ENCODE measurements at regions not wholly inside any gene's neighbourhood (a gene's known extent, or its start where the extent isn't known, plus 50 kb on each side); places are given as distances from the start of the nearest gene placed in this dataset.

DNA sequence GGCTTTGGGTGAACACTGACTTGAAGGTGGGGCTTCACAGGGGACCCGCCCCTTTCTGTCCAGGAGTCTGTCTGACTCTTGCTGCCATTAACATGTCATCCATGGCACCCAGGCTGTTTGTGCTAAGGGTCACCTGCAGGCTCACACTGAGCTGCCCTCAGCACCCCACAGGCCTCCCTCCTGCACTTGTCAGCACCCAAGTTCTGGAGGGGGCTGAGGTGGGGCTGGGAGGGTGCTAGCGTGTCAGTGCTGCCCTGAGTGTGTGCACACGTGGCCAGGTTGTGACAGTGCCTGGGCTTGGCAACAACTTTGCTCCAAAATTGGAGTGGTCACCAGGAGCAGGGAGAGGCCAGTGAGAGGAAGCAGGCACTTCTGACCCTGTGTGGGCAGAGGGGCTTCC is 963.2 kb downstream of the TRHDE start:
- Histone ChIP-seq H3K4me3 (no peak overlapping the region), H3K9me3 (no peaks in the 10 kb centered on the region), H3K27me3 (no peaks in the 10 kb centered on the region), H3K4me1 (no peaks in the 10 kb centered on the region), H3K36me3 (ENCODE audit: low read depth, missing control alignments) (no peaks in the 10 kb centered on the region), H3K27ac (no peak overlapping the region)
- TF ChIP-seq, protein P1, sequence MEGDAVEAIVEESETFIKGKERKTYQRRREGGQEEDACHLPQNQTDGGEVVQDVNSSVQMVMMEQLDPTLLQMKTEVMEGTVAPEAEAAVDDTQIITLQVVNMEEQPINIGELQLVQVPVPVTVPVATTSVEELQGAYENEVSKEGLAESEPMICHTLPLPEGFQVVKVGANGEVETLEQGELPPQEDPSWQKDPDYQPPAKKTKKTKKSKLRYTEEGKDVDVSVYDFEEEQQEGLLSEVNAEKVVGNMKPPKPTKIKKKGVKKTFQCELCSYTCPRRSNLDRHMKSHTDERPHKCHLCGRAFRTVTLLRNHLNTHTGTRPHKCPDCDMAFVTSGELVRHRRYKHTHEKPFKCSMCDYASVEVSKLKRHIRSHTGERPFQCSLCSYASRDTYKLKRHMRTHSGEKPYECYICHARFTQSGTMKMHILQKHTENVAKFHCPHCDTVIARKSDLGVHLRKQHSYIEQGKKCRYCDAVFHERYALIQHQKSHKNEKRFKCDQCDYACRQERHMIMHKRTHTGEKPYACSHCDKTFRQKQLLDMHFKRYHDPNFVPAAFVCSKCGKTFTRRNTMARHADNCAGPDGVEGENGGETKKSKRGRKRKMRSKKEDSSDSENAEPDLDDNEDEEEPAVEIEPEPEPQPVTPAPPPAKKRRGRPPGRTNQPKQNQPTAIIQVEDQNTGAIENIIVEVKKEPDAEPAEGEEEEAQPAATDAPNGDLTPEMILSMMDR (IDR thresholded peaks at IDR 0.05) = no peak
- no peak for TF ChIP-seq POLR2A (IDR thresholded peaks at IDR 0.05)
- intact Hi-C loops (cut with DNase I; ENCODE audit: low total_unique reads) = no loop called here
- DNase-seq = no peak
- WGBS, 2 donors = 92% methylated on average over 3 of the region's 3 CpGs; no CpG with 5 or more reads in 1 of the 2 donors

- WGBS, 2 donors = 82 to 91% methylated on average over 1 of the region's 1 CpG
- H3K9me3 ChIP-seq = no peaks in the 10 kb centered on the region
- no peaks in the 10 kb centered on the region for H3K36me3 ChIP-seq (ENCODE audit: low read depth, missing control alignments)
- H3K27ac ChIP-seq = no peak overlapping the region
- no peaks in the 10 kb centered on the region for H3K4me1 ChIP-seq
- TF ChIP-seq POLR2A (IDR thresholded peaks at IDR 0.05) = no peak
- TF ChIP-seq, protein P1 (IDR thresholded peaks at IDR 0.05) = no peak
- H3K27me3 ChIP-seq = no peaks in the 10 kb centered on the region
- DNase-seq = no peak
- intact Hi-C loops (cut with DNase I; ENCODE audit: low total_unique reads) = no loop called here
- no peak overlapping the region for H3K4me3 ChIP-seq
These were observed 967.9 kb downstream of the TRHDE start for GRCh38 chr12:73240110-73240509.

DNA sequence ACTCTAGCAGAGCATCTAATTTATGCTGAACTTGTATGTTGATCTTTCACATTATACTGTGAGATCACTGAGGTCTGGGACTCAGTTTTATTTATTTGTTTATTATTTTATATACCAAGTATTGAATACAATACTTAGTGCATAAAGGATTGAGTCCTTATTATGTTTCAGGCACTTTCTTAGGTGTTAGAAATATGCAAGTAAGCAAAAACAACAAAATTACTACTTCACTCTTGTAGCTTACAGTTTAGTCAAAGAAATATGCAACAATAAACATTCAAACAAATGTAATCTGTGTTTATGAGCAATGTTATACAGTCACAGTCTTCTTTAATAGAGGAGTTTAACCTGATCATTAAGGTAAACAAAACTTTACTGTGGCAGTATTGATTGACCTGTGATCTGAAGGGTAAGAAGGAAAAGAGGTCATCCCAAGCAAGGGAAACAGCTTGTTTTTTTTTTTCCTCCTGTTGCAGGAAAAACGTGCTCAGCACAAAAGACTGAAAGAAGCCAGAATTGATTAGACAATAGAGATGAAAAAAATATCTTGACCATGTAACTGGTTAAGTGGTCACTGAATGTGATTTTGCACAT is 990.7 kb downstream of the TRHDE start:
- H3K36me3 ChIP-seq (ENCODE audit: low read depth, missing control alignments) = no peaks in the 10 kb centered on the region
- H3K27ac ChIP-seq = no peak overlapping the region
- no peaks in the 10 kb centered on the region for H3K4me1 ChIP-seq
- 22 to 26% methylated on average over 1 of the region's 1 CpG for WGBS, 2 donors
- intact Hi-C loops (cut with DNase I; ENCODE audit: low total_unique reads) = no loop called here
- no peak overlapping the region for H3K4me3 ChIP-seq
- H3K9me3 ChIP-seq = no peaks in the 10 kb centered on the region
- DNase-seq = no peak
- TF ChIP-seq POLR2A (IDR thresholded peaks at IDR 0.05) = no peak
- TF ChIP-seq, protein P1 (IDR thresholded peaks at IDR 0.05) = no peak
- H3K27me3 ChIP-seq = no peaks in the 10 kb centered on the region

DNA sequence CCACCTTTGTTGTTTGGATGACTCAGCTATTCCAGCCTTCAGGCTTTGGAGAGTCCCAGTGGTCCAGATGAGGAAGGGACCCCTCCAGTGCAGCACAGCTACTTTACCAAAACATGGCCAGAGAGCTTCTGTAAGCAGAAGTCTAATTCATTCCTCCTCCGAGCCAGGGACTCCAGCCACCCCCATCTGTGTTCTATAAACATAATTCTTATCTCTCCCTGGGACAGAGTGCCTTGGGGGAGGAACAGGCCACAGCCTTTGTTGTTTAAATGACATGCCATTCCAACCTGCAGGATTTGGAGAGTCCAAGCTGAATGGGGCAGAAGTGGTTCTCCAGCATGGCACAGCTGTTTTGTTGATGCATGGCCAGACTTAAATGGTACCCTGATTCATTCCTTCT is 994.0 kb downstream of the TRHDE start:
- intact Hi-C loops (cut with DNase I; ENCODE audit: low total_unique reads) = no loop called here
- Histone ChIP-seq H3K27ac (no peak overlapping the region), H3K27me3 (no peaks in the 10 kb centered on the region), H3K36me3 (ENCODE audit: low read depth, missing control alignments) (no peaks in the 10 kb centered on the region), H3K4me1 (no peaks in the 10 kb centered on the region), H3K4me3 (no peak overlapping the region), H3K9me3 (no peaks in the 10 kb centered on the region)
- WGBS, 2 donors = 33 to 71% methylated on average over 1 of the region's 1 CpG
- DNase-seq = no peak
- TF ChIP-seq, protein P1 (IDR thresholded peaks at IDR 0.05) = no peak
- TF ChIP-seq POLR2A (IDR thresholded peaks at IDR 0.05) = no peak

DNA sequence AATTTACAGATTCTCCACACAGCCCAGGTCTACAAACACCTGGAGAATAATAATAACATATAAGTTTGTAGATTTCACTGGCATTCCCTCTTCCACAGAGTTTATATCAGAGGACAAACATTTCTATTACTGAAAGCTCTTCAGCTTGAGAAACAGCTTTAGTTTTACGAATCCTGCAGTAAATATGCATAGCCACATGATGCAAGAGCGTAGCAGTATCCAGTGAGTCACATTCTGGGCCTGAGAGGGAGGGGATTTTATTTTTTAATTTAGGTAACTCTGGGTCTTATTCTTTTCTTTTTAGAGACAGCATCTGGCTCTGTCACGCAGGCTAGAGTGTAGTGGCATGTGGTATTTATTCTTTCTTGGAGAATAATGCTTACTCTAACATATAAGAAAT is 1002.8 kb downstream of the TRHDE start:
- TF ChIP-seq, protein P1 (IDR thresholded peaks at IDR 0.05) = no peak
- no peak for TF ChIP-seq POLR2A (IDR thresholded peaks at IDR 0.05)
- no peak for DNase-seq
- Histone ChIP-seq H3K27ac (no peak overlapping the region), H3K4me3 (no peak overlapping the region), H3K9me3 (no peaks in the 10 kb centered on the region), H3K27me3 (no peaks in the 10 kb centered on the region), H3K36me3 (ENCODE audit: low read depth, missing control alignments) (no peaks in the 10 kb centered on the region), H3K4me1 (no peaks in the 10 kb centered on the region)
- WGBS, 2 donors = 77% methylated on average over 3 of the region's 3 CpGs
- intact Hi-C loops (cut with DNase I; ENCODE audit: low total_unique reads) = no loop called here

Measured in testis (tissue), 2 donors.